ENCODE measurements at regions not wholly inside any gene's neighbourhood (a gene's known extent, or its start where the extent isn't known, plus 50 kb on each side); places are given as distances from the start of the nearest gene placed in this dataset.

GRCh38 chr10:71059943-71060342, 152.4 kb upstream of the UNC5B start:
- no peaks in the 10 kb centered on the region for H3K9me3 ChIP-seq
- intact Hi-C loops (cut with DNase I) = no loop called here
- no peaks in the 10 kb centered on the region for H3K4me1 ChIP-seq
- H3K36me3 ChIP-seq = no peaks in the 10 kb centered on the region
- no peak overlapping the region for H3K4me3 ChIP-seq
- DNase-seq = no peak
- H3K27me3 ChIP-seq = no peaks in the 10 kb centered on the region
- TF ChIP-seq CTCF (IDR thresholded peaks at IDR 0.05) (no peak), POLR2A (IDR thresholded peaks at IDR 0.05) (no peak)
- ATAC-seq = no peak
- WGBS (ENCODE audit: insufficient coverage, low coverage, low lambda C conversion rate, missing lambda C conversion rate) = 38% methylated on average over 2 of the region's 16 CpGs
- H3K27ac ChIP-seq = no peak overlapping the region

- H3K4me3 ChIP-seq = no peak overlapping the region
- no peak for ATAC-seq
- no peak for DNase-seq
- WGBS (ENCODE audit: insufficient coverage, low coverage, low lambda C conversion rate, missing lambda C conversion rate) = 49% methylated on average over 4 of the region's 12 CpGs
- no peaks in the 10 kb centered on the region for H3K9me3 ChIP-seq
- no peaks in the 10 kb centered on the region for H3K36me3 ChIP-seq
- no peaks in the 10 kb centered on the region for H3K4me1 ChIP-seq
- no peak overlapping the region for H3K27ac ChIP-seq
- intact Hi-C loops (cut with DNase I) = no loop called here
- TF ChIP-seq POLR2A (IDR thresholded peaks at IDR 0.05) (no peak), CTCF (IDR thresholded peaks at IDR 0.05) (no peak)
- no peaks in the 10 kb centered on the region for H3K27me3 ChIP-seq
These were observed 151.6 kb upstream of the UNC5B start for GRCh38 chr10:71060476-71061426.

GRCh38 chr10:71061472-71061871, 150.9 kb upstream of the UNC5B start:
- no peaks in the 10 kb centered on the region for H3K4me1 ChIP-seq
- no peak for ATAC-seq
- no peaks in the 10 kb centered on the region for H3K9me3 ChIP-seq
- no peaks in the 10 kb centered on the region for H3K27me3 ChIP-seq
- TF ChIP-seq CTCF (IDR thresholded peaks at IDR 0.05) (no peak), POLR2A (IDR thresholded peaks at IDR 0.05) (no peak)
- no peak for DNase-seq
- H3K27ac ChIP-seq = no peak overlapping the region
- H3K36me3 ChIP-seq = no peaks in the 10 kb centered on the region
- H3K4me3 ChIP-seq = no peak overlapping the region
- WGBS (ENCODE audit: insufficient coverage, low coverage, low lambda C conversion rate, missing lambda C conversion rate) = 50% methylated on average over 2 of the region's 8 CpGs
- intact Hi-C loops (cut with DNase I) = no loop called here

GRCh38 chr10:71062156-71062555, 150.2 kb upstream of the UNC5B start:
- no peak overlapping the region for H3K4me3 ChIP-seq
- no peak for TF ChIP-seq POLR2A (IDR thresholded peaks at IDR 0.05)
- TF ChIP-seq CTCF (IDR thresholded peaks at IDR 0.05) = no peak
- H3K27ac ChIP-seq = no peak overlapping the region
- DNase-seq (no peak), ATAC-seq (no peak)
- H3K27me3 ChIP-seq = no peaks in the 10 kb centered on the region
- H3K9me3 ChIP-seq = no peaks in the 10 kb centered on the region
- intact Hi-C loops (cut with DNase I) = no loop called here
- 80% methylated on average over 2 of the region's 5 CpGs for WGBS (ENCODE audit: insufficient coverage, low coverage, low lambda C conversion rate, missing lambda C conversion rate)
- H3K36me3 ChIP-seq = no peaks in the 10 kb centered on the region
- H3K4me1 ChIP-seq = no peaks in the 10 kb centered on the region

Measured in right lobe of liver (tissue), 6 donors.